Omental fat pad (tissue), 3 donors: ENCODE measurements at regions not wholly inside any gene's neighbourhood (a gene's known extent, or its start where the extent isn't known, plus 50 kb on each side); places are given as distances from the start of the nearest gene placed in this dataset.

ENCODE experiments used
- ATAC-seq: fragments of 150-250 bp; one replicate; pipeline ENCODE4 v1.9.1; 2016; ENCODE audit warnings: mild to moderate bottlenecking, moderate library complexity; ENCODE audit not compliant: low FRiP score
- DNase-seq: peaks from one replicate; pipeline ENCODE4 v3.0.0-alpha.2; 2019; ENCODE audit warnings: low spot score
- TF ChIP-seq, protein P1 (sequence below), 3 donors: fragments of 450-650 bp; IDR thresholded peaks; one replicate each; pipeline ENCODE4 v1.5.1; 2016 to 2017; ENCODE audit warnings: antibody characterized with exemption in 3 of 3, mild to moderate bottlenecking in 3 of 3, moderate library complexity in 2 of 3

DNA sequence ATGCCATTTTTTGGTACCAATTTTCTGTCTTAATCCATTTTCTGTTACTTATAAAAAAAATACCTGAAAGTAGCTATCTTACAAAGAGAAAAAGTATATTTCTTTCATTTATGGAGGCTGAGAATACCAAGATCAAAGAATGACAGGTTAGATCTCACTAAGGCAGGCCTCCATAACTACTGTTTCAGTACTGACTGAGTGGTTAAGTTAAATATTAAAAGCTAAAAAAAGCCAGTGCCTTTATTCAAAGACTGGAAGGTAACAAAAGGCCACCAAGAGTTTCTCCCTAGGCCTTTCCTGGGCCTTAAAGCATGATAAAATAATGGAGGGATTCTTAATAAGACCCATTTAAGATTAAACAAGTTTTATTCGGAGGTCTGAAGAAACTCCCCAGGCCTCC is 687.7 kb upstream of the ADGRL4 start:
- TF ChIP-seq, protein P1, sequence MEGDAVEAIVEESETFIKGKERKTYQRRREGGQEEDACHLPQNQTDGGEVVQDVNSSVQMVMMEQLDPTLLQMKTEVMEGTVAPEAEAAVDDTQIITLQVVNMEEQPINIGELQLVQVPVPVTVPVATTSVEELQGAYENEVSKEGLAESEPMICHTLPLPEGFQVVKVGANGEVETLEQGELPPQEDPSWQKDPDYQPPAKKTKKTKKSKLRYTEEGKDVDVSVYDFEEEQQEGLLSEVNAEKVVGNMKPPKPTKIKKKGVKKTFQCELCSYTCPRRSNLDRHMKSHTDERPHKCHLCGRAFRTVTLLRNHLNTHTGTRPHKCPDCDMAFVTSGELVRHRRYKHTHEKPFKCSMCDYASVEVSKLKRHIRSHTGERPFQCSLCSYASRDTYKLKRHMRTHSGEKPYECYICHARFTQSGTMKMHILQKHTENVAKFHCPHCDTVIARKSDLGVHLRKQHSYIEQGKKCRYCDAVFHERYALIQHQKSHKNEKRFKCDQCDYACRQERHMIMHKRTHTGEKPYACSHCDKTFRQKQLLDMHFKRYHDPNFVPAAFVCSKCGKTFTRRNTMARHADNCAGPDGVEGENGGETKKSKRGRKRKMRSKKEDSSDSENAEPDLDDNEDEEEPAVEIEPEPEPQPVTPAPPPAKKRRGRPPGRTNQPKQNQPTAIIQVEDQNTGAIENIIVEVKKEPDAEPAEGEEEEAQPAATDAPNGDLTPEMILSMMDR (IDR thresholded peaks at IDR 0.05) = no peak
- DNase-seq (no peak), ATAC-seq (no peak)

DNA sequence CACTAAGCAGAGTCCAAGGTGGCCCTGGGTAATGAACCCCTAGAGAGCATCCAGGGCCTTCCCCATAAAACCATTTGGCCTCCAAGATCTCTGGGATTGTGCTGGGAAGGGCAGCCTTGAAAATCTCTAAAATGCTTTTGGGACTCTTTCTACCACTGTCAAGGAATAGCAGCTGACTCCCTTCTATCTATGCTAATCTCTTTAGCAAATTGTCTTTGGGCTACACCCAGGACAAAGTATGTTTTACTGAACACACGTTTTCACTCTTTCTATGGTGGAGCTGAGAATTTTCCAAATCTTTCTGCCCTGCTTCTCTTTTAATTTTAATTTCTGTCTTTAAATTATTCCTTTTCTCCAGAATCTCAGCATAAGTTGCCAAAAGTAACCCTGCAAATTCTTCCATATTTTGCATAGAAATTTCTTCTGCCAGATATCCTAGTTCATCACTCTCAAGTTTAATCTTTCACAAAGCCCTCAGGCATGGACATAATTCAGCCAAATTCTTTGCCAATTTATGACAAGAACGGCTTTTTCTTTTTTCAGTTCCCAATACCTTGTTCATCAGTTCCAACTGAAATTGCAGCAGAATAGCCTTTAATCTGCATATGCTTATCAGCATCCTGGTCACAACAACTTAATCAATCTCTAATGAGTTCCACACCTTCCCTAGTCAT is 687.0 kb upstream of the ADGRL4 start:
- TF ChIP-seq, protein P1 (IDR thresholded peaks at IDR 0.05) = no peak
- DNase-seq (no peak), ATAC-seq (no peak)

DNA sequence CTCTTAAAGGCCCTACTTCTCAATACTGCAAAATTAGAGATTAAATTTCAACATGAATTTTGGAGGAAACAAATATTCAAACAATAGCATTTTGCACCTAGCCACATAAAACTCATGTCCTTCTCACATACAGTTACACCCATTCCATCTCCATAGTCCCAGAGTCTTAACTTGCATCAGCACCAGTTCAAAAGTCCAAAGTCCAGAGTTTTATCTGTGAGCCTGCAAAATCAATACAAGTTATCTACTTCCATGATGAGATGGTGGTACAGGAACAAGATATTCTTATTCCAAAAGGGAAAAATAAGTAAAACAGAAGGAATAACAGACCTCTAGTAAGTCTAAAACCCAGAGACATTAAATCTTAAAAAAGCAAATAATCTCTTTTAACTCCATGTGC is 686.0 kb upstream of the ADGRL4 start:
- TF ChIP-seq, protein P1 (IDR thresholded peaks at IDR 0.05) = no peak
- DNase-seq = no peak
- no peak for ATAC-seq

DNA sequence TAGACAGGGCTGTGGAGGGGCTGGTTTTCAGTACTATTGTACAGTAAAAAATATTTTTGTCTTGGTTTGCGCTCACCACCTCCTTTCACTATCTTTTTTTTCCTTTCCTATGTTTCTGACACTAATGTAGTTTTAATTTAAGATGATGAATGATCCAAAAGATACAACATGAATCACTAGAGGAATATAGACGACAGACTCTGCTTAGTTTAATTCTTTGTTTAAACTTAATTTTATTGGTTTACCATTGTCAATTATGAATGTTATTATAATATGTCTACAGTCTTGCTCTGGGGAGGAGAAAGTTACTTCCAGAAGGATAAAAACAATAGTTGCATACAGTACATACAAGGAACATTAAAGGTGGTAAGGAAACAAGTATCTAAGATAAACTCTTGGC is 682.4 kb upstream of the ADGRL4 start:
- TF ChIP-seq, protein P1 (IDR thresholded peaks at IDR 0.05) = no peak
- ATAC-seq (no peak), DNase-seq (no peak)

DNA sequence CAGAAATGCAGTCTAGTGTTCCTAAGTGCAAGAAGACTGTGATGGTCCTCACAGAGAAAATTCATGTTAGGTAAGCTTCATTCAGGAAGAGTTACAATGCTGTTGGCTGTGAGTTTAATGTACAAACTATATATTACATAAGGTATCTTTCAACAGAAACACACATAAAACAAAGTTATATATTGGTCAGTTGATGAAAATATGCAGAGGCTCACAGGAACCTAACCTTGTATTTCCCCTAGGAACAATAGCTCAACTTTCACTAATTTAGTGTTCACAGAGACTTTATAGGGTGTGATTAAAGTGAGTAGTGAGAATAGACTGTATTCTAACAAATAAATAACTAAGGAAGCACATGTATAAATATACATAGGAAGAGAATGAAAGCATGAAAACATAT is 676.9 kb upstream of the ADGRL4 start:
- TF ChIP-seq, protein P1 (IDR thresholded peaks at IDR 0.05) = no peak
- DNase-seq (no peak), ATAC-seq (no peak)

DNA sequence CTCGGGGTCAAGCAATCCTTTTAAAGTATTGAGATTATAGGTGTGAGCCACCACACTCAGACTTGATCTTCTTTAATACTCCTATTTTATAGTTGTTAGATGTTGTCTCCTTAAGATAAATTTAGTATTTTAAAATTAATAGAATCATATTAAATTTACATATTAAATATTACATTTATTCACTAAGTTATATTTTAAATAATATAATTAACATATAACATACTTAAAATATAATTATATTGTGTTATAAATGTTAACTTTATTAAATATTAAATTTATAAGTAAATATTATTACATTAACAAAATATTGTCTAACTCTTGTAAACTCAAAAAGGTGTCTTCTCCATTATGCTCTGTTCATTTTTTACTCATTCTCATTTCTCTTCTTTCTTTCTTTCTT is 675.9 kb upstream of the ADGRL4 start:
- DNase-seq (no peak), ATAC-seq (no peak)
- TF ChIP-seq, protein P1 (IDR thresholded peaks at IDR 0.05) = no peak

DNA sequence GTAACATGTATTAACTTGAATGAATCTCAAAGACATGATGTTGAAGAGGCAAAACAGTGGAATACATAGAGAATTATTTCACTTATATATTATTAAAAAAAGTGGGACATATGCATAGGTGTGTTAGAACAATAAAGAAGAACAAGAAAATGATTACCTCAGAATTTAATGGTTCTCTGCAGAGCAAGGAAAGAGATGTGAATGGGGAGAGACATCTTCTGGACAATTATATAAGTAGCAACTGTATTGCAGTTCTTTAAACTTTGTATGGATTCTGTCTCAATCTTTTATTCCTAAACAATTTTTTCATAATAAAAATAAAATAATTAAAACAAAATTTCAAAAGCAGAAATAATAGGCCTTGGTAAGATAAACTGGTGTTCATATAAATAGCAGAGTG is 674.9 kb upstream of the ADGRL4 start:
- DNase-seq (no peak), ATAC-seq (no peak)
- TF ChIP-seq, protein P1 (IDR thresholded peaks at IDR 0.05) = no peak
